AG04450 (cell line): ENCODE measurements at regions not wholly inside any gene's neighbourhood (a gene's known extent, or its start where the extent isn't known, plus 50 kb on each side); places are given as distances from the start of the nearest gene placed in this dataset.
"Not testable (repeated sequence)": the region's sequence is repeated elsewhere in the genome, so short reads cannot be mapped to it uniquely, and the experiment has no call there.

Experiments
- CTCF ChIA-PET: fragments of 300-600, 350-600 bp; formaldehyde crosslinking; extraction: SDS; loops from one replicate; lab custom pipeline; 2022; ENCODE audit warnings: antibody characterized with exemption, inconsistent platforms; lab: Charles Lee
- POLR2A ChIA-PET: fragments of 350-600 bp; formaldehyde crosslinking; extraction: SDS; loops from one replicate; lab custom pipeline; 2021; ENCODE audit warnings: antibody characterized with exemption, inconsistent platforms; lab: Yijun Ruan, JAX
- DNase-seq: peaks from one replicate; pipeline ENCODE4 v3.0.0-alpha.2; 2011; ENCODE audit warnings: low read depth, low spot score
- H3K27ac ChIP-seq: one replicate; pipeline ENCODE4 v1.5.1; 2012; ENCODE audit warnings: low read depth, low read length, control low read depth
- H3K27me3 ChIP-seq: one replicate; pipeline ENCODE4 v1.6.0; 2012; ENCODE audit warnings: low read length; ENCODE audit not compliant: control insufficient read depth, insufficient read depth
- H3K4me3 ChIP-seq: 2 replicates; pipeline ENCODE4 v1.5.1; 2011; ENCODE audit warnings: mild to moderate bottlenecking, low read depth, low read length, control low read depth
- H3K9me3 ChIP-seq: 2 replicates; pipeline ENCODE4 v1.5.1; 2012; ENCODE audit warnings: low read length; ENCODE audit not compliant: control insufficient read depth, insufficient read depth
- CTCF ChIP-seq: IDR thresholded peaks from 2 replicates; pipeline ENCODE4 v1.5.1; 2011; ENCODE audit warnings: low read depth, low read length, control low read depth, inconsistent platforms

GRCh38 chr4:127523369-127523768 lies 109.4 kb upstream of the INTU start:
- CTCF ChIA-PET = interaction anchor here (0.6 to 1.3 kb wide), 2 partner anchors 45 to 71 kb away, joined by 4 to 5 read pairs; no protein-coding TSS in a partner anchor
- POLR2A ChIA-PET = no interaction called here
- no peak for TF ChIP-seq CTCF

GRCh38 chr4:127525608-127526007 lies 107.1 kb upstream of the INTU start:
- CTCF ChIA-PET = no interaction called here

More at GRCh38 chr4:127523369-127523768, 109.4 kb upstream of the INTU start:
- Histone ChIP-seq H3K9me3 (no peaks in the 10 kb centered on the region), H3K27me3 (no peaks in the 10 kb centered on the region), H3K27ac (no peak overlapping the region), H3K4me3 (no peak overlapping the region)
- no peak for DNase-seq

GRCh38 chr4:127528302-127528701 lies 104.5 kb upstream of the INTU start:
- H3K4me3 ChIP-seq = no peak overlapping the region
- no peak for DNase-seq
- no peaks in the 10 kb centered on the region for H3K27me3 ChIP-seq
- no peak overlapping the region for H3K27ac ChIP-seq
- ChIA-PET POLR2A (no interaction called here), CTCF (interaction anchor here (1.0 kb wide), 1 partner anchor 10 kb away, joined by 6 read pairs; no protein-coding TSS in a partner anchor)
- H3K9me3 ChIP-seq = no peaks in the 10 kb centered on the region
- no peak for TF ChIP-seq CTCF

More at GRCh38 chr4:127525608-127526007, 107.1 kb upstream of the INTU start:
- TF ChIP-seq CTCF = no peak
- POLR2A ChIA-PET = no interaction called here
- Histone ChIP-seq H3K4me3 (no peak overlapping the region), H3K9me3 (no peaks in the 10 kb centered on the region), H3K27me3 (no peaks in the 10 kb centered on the region), H3K27ac (no peak overlapping the region)
- no peak for DNase-seq

- H3K27ac ChIP-seq, H3K9me3 ChIP-seq, POLR2A ChIA-PET, H3K27me3 ChIP-seq, DNase-seq, H3K4me3 ChIP-seq, CTCF ChIA-PET: not testable (repeated sequence)
Measured at GRCh38 chr4:127529879-127530278, 102.9 kb upstream of the INTU start.

GRCh38 chr4:127533028-127533700 lies 99.6 kb upstream of the INTU start:
- H3K27me3 ChIP-seq = no peaks in the 10 kb centered on the region
- POLR2A ChIA-PET = no interaction called here
- H3K4me3 ChIP-seq = no peak overlapping the region
- CTCF ChIA-PET = no interaction called here
- no peaks in the 10 kb centered on the region for H3K9me3 ChIP-seq
- TF ChIP-seq CTCF = no peak
- DNase-seq = no peak
- no peak overlapping the region for H3K27ac ChIP-seq
